CD4-positive, alpha-beta T cell treated with Interleukin-17A for 1 hour (primary cell): ENCODE measurements at regions not wholly inside any gene's neighbourhood (a gene's known extent, or its start where the extent isn't known, plus 50 kb on each side); places are given as distances from the start of the nearest gene placed in this dataset.

ENCODE experiments used
- DNase-seq: peaks from one replicate; pipeline ENCODE4 v3.0.0-alpha.2; 2020

DNA sequence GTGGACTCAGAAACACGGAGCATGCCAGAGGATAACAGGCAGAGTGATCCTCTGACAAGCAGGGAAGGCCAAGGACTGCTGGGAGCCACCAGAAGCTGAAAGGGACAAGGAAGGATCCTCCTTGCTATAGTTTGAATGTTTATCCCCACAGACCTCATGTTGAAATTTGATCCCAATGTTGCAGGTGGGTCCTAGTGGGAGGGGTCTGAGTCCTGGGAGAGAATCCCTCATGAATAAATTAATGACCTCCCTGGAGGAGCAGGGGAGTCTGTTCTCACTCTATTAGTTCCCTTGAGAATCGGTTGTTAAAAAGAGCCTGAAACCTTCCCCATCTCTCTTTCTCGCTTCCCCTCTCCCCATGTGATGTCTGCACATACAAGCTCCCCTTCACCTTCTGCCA lies 124.4 kb downstream of the FBXO15 start:
- DNase-seq = no peak

- no peak for DNase-seq
Observed at GRCh38 chr18:74019864-74020263, 127.8 kb downstream of the FBXO15 start.

DNA sequence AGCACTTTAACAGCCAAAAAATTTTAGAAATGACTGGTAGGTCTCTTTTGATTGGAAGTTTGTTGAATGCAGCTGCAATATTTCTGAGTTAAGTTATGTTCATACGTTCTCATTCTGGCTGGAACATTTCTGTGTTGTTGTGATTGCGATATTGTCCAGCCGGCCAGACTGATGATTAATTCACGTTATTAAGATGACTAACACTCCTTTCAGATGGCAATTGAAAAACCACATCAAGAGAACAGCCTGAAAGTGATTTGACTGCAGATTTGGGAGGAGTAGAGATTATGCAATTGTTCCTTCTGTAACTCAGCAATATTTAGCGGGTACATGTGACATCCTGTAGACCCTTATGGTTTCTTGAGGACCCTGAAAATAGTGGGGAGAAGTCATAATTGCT lies 133.7 kb downstream of the FBXO15 start:
- DNase-seq = no peak

- DNase-seq = no peak
Observed at GRCh38 chr18:74012954-74013630, 134.5 kb downstream of the FBXO15 start.

DNA sequence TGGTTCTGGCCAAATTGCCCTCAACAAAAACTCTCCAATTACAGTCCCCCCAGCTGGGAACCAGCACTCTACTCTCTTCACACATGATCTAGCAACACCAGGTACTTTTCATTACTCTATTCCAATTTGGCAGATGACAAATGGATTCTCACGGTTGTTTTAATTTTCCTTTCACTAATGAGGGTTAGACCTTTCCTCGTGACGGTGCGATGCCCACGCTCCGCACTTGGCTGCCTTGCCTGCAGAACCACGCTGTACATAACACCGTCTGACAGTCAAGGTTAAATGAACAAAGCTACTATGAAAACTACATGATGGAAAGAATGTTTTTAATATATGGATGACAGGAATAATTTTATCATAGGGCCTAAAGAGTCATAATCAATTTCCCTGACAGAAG lies 141.5 kb downstream of the FBXO15 start:
- DNase-seq = no peak

- DNase-seq = no peak
Observed at GRCh38 chr18:74005320-74006109, 142.1 kb downstream of the FBXO15 start.

DNA sequence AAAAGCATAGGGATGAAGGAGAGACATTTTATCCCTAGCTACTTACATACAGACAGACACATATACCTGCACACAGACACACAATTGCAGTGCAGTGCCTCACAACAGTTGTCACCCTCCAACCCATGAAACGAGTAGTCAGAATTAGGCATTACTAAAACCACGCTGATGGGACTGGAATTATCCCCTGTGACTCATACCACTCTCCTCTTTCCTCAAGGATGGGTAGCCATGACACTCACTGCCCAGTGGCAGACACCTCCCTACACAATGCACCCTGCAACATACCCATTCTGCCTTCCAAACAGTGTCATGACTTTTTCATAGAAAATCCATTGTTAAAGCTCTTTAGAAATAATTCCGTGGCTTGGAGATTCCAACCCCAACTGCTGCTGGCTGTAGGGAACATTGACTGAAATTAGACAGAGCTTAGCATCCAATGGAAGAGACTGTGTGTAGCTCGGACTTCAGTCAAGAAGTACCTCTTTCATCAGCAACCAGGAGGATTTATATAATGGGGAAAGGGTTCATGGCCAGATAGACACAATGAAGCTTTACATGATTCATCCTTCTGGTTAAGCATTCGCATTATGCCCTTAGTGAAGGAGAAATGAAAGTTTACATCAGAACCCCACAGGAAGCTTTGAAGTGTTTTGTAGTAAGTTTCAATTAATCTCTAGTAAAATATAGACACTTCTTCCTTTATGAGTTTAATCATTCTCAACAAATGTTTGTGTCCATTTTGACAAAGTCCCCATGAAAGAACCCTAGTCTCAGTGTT lies 155.2 kb downstream of the FBXO15 start:
- no peak for DNase-seq

DNA sequence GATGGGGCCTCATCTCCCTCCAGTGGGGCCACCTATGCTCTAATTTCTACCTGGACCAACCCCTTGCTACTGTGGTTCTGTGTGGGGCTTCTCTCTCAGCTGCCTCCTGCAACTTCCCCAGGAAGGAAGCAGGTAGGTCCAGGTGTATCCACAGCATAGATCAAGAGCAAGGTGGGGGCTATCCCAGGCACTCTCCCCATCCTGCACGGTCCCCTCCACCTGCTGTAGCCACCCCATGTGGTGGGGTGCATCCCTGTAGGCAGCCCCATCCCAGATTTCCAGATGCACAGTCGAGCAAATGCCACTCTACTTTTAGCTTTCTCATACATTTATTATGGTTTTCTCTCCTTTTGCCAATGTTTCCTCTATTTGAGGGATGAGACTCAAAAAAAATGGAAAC lies 156.1 kb downstream of the FBXO15 start:
- DNase-seq = no peak

DNA sequence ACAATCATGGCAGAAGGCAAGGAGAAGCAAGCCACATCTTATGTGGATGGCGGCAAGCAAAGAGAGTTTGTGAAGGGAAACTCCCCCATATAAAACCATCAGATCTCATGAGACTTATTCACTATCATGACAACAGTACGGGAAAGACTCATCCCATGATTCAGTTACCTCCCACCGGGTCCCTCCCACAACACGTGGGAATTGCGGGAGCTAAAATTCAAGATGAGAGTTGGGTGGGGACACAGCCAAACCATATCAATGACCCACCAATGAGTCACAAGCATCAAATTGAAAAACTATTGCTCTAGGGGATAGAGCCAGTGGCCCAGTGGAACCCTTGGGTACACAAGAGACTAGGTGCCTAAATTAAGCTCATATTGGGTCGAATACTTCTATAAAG lies 157.4 kb downstream of the FBXO15 start:
- DNase-seq = no peak

DNA sequence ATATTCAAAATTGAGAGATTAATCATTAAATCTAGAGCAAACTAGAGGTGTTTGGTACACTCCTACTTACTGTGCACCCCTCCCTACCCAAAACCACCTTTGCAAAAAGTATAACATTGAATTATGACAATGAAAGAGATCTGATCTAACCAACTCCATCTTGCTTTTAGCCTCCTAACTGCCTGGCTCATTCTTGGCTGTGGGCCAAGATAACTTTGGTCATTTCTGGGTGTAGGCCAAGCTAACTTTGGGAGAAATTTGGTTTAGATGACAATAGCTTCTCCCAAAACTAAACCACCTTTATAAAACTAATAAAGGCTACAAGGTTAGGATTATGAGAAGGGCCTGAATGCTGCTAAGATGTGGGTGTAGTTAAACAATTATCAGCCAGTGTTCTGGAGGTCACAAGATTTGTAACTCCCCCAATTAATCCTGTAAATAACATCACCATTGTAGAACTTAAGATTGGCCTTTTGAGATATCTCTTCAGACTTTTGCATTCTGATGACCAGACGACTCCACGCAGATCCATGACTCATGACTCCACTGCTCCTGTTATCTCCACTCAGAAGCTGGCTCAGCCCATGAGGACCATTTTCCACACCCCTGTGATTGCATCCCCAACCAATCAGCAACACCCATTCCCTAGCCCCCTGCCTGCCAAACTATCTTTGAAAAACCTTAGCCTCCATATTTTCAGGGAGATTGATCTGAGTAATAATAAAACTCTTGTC lies 160.2 kb downstream of the FBXO15 start:
- no peak for DNase-seq

DNA sequence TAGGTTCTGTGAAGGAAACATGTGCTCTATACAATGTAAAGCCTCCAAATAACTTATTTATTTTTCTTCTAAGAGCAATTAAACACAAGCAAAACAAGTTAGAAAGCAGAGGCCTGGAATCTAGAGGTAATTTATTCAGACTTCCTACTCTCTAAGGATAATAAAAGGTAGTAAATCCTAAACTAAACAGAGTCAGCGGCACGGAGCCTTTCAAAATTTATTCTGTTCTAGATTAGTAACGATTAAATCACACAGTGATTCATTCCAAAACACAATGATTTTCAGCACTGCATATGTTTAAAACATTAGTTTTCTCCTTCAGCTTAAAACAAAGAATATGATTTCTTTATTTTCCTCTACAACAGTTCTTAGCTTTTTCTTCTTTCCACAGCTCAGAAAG lies 160.9 kb downstream of the FBXO15 start:
- no peak for DNase-seq

DNA sequence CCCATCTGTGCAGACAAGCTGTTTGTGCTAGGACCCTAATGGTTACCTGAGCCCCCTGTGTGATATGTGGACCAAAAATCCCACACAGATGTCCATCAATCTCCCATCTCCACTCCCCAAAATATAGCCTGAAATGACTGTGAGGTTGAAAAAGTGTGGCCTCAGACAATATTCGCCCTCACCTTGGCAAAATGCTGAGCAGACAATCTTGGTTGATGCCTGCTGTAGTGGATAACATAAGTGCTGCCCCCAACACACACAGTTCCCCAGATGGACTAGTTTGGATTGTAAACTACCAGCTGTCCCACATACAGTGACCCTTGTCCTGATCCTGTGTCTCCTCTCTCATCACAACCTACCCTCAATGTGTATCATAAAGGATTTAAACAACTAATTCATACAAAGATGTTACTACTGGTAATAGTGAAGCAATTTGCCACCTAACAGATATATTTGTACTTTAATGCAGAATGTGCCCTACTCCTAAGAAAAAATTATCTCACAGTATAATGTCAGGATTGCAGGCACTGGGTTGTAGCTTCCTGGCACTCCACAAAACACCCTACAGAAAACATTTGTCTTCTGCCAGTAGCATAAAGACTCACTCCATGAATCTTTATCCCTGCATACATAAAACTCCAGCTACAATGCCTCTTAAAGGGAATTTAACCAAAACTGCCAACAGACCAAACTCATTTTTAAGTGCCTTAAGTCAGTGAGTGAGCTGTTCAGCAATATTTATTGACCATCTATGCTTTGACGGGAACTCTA lies 161.6 kb downstream of the FBXO15 start:
- DNase-seq = no peak

DNA sequence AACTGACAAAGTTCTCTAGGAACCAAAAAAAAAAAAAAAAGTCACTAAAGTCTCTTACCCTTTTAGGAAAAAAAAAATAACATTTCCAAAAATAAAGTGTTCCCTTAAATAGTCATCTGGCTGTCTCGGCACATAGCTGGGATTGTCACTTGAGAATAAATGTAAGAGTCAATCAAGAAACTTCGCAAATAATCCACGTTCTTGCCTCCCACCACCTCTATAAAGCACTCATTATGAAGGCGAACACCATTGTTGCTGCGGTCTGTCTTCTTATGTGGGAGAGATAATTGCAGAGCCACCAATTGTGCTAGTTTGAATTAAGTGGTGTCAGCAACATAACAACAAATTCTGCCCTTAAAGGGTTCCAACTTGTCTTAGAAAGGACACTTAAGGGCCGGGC lies 163.7 kb downstream of the FBXO15 start:
- no peak for DNase-seq

GRCh38 chr18:73983496-73983895 lies 164.1 kb downstream of the FBXO15 start:
- no peak for DNase-seq

DNA sequence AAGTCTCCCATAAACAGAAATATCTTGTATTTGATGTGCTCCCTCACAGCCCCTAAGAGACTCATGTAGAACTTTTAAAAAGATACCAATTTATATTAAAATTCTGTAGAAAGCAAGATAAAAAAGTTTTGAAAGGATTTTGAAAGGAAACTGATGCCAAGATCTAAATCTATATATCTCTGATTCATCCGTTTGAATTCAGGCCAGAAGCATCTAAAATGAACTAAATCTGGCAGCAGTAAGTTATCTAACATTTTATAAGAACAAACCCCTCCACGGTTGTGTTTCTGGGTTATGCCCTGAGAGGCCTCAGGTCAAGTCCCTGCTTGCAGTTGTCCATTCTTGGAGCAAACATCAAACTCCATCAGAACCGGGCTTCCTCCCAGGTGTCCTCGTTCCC lies 165.8 kb downstream of the FBXO15 start:
- DNase-seq = no peak

DNA sequence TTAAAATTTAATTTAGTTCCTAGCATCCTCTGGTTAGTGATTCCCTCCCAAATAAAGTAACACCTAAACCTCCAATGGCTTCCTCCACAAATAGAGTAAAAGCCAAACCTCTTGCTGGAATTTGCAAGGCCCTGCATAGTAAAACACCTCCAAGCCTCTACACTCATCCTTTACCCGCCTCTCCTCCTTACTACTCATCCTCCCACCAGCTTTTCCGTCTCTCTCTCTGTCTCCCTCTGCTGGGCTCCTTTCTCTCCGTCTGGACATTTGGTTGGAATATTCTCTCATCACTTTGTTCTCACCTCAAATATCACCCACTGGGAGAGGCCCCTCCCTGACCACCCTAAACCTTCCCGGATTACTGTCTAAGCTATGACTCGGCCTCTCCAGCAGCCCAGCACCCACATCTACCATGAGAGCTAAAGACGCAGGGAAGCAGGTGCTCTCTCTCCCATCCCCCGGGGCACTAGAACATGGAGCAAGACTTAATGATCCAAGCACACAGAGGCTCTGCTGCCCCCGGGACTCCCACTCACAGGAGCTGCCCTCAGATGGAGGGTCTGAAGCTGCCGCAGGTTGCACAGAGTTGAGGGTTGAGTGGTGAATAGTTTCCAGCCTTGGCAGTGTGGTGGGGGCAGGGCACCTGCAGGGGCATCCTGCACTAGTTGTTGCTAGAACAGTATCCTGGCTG lies 167.2 kb downstream of the FBXO15 start:
- DNase-seq = no peak

GRCh38 chr18:73979742-73980141 lies 167.9 kb downstream of the FBXO15 start:
- DNase-seq = no peak

DNA sequence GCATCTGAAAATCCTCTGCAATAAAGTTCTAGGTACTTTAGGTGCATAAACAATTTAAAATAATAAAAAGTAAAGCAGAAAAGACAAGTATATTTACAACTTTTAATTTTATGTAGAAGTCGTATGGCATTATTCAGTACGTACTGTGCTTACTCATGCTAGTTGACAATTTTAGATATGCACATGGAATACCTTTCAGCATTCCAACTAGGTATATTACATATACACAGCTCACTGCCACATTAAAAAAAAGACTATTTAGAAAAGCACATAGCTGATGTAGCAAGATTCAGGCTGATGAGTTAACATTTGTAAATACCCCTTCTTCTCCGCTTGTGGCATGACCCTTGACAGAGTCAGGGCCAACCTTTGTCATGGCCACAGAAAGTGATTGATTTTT lies 171.2 kb downstream of the FBXO15 start:
- DNase-seq = no peak

GRCh38 chr18:73975266-73975665 lies 172.4 kb downstream of the FBXO15 start:
- no peak for DNase-seq

DNA sequence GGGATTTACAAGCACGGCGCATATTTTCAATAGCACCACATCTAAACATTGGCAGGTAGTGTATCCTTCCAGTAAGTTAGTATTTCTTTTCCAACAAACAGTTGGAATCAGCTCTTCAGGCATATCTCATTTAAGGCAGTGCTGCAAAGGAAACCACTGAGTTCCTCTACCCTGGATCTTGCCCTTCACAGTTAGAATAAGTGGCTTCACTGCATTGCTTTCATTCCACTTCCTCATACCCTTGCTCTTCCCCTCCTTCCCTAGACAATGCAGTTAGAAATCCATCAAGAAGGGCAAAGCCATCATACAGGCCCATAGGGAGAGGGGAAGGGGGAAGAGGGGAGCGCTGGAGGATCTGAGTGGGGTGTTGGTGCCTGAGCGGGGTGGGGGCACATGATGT lies 173.7 kb downstream of the FBXO15 start:
- no peak for DNase-seq

DNA sequence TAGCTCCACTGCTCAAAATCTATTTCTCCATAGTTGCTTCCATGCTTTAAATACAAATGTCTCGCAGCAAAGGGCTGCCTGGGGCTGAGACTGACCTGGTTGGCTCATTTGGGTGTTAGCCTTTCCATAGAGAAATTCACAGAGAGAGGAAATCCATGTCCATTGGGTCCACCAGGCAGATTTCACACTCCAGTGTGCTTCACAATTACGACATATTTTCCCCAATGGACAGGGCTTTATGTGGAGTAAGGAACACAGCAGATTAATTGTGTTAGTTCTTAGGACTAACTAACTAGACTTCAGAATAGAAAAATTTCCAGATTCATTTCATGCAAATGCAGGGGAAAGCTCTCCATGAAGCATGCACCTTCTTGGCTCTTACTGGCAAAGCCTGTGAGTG lies 180.7 kb downstream of the FBXO15 start:
- no peak for DNase-seq

DNA sequence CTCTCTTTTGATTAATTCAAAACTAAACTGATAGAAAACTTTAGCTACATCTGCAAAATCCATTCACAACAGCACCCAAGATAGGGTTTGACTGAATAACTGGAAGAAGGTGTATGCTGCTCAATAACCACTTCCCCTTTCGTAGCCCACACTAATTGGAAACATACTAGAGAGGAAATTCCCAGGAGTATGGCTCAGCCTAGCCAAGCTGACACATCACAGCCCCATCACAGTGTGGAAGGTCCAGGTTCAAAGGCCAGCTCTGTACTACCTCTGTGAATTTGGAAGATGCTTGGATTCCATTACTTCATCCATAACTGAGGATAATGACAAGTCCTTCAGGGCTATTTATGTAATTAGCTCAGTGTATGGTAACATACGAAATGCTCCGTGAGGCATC lies 185.4 kb downstream of the FBXO15 start:
- no peak for DNase-seq
